AML-193 (cell line): ENCODE measurements at regions not wholly inside any gene's neighbourhood (a gene's known extent, or its start where the extent isn't known, plus 50 kb on each side); places are given as distances from the start of the nearest gene placed in this dataset.

Experiments
- DNase-seq, 2 experiments: peaks; one replicate each; lab custom pipeline; 2025; lab: John Stamatoyannopoulos, UW

DNA sequence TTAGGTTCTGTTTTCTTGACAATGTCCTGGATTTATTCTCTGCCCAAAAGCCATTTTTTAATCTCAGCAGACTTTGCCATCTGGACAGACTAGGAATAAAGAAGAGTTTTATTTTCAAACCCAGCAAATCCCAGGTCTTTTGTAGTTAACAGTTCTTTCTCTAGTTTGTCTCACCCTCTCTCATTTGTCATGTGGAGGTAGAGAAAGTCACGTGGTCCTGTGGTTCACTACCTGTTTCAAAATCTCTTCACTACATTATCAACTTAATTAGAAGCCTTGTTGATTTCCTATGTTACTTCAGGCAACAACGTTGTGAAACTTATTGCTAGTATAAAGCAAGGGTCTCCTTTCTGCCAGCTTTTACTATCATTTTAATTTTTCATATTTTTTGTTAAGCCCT, 1222.6 kb downstream of the EFNB2 start:
- no peak for DNase-seq

- DNase-seq = no peak
Measured at GRCh38 chr13:105311094-105311493, 1224.4 kb downstream of the EFNB2 start.

DNA sequence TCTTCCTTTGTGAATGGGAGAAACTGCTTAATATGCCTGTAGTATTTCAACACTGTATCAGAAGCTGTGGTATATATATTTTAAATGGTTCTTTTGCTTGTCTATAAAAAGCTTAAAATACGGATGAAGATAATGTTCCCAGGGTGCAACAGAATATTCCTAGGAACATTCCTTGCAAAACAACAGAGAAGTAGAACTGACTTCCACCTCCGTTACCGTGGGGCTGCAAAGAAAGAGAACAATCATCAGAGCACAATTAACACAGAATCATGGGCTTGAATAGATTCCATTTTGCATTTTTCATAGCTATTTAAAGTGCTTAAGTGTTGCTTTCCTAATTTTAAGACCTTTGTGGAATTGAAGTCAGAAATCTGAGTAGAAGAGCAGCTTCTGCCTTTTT, 1227.7 kb downstream of the EFNB2 start:
- no peak for DNase-seq

DNA sequence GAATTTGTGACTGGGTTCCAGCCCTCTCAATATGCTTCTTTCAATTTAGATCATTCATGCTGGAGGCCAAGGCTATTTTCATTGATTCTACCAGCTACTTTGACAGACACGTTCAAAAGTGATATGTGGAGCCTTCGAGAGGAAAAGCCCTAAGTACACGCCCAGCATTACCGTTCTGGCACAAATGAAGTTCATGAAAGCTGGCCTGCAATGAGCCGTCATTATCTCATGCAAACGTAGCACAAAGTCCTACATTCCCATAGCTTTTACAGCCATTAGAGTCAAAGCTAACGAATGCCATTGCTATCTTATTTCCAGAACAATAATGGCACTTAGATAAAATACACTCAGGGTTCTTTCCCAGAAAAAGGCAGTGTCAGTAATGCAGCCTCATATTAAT, 1237.6 kb downstream of the EFNB2 start:
- DNase-seq = no peak

- no peak for DNase-seq
Measured at GRCh38 chr13:105291987-105292386, 1243.5 kb downstream of the EFNB2 start.

- no peak for DNase-seq
Measured at GRCh38 chr13:105290596-105290995, 1244.9 kb downstream of the EFNB2 start.

GRCh38 chr13:105285526-105285925, 1249.9 kb downstream of the EFNB2 start:
- no peak for DNase-seq

- DNase-seq = no peak
Measured at GRCh38 chr13:105282406-105283285, 1252.8 kb downstream of the EFNB2 start.

DNA sequence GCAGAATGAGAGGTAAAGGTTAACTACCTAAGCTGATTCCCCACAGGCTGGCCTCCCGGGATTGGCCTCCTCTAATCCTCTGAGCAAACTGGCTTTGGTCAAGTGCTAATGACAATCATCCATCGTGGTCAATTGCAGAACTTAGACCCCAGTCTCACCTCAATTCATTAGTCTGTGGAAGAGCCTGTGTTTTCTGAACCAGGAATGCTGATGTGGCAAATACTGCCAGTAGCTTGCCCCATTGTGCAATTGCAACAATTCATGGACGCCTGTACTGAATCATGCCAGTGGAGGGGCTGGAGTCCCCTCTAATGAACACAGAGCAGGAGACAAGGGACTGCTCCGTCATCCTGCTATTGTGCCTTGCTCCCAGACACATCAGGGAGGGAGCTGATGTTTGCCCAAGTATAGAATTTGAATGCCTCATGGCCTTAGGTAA, 1256.5 kb downstream of the EFNB2 start:
- DNase-seq = no peak

- no peak for DNase-seq
Measured at GRCh38 chr13:105276571-105276970, 1258.9 kb downstream of the EFNB2 start.

GRCh38 chr13:105273665-105274222, 1261.7 kb downstream of the EFNB2 start:
- no peak for DNase-seq

- DNase-seq = peak; percentile 65 to 78
Measured at GRCh38 chr13:105272660-105273631, 1262.5 kb downstream of the EFNB2 start.

GRCh38 chr13:105266615-105267014, 1268.8 kb downstream of the EFNB2 start:
- DNase-seq = no peak

DNA sequence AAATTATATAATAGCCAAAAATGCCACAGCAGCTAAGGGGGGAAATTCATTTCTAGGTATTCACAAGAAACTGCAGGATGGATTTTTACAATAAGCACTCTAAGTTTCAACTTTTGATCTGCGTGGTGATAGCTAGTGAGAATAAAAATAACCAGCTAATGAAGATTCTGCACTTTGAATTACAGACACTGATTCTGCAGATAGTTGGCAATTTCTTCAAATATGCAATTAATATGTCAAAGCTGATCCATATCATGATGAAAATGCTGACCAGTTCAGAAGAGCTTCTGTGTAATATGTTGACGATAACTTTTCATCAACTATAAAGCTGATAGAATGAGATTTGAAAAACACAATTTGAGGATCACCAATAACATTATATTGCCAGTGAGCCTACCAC, 1272.9 kb downstream of the EFNB2 start:
- no peak for DNase-seq

DNA sequence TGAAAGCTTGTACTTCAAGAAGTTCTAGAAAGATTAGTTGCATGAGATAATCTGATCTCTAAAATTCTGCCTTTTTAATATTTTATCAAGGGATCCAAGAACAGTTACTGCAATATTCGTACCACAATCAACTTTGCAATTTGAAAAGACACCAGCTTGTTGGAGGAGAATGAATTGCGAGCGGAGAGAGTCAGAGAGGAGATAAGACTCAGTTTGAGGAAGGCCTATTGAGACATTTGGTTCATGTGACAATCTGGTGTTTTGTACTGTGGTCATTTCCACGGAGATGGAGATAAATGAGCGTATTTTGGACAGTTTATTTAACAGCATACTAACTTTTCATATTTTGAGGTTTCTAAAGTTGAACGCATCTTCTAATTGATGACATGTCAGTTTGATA, 1276.0 kb downstream of the EFNB2 start:
- DNase-seq = no peak

DNA sequence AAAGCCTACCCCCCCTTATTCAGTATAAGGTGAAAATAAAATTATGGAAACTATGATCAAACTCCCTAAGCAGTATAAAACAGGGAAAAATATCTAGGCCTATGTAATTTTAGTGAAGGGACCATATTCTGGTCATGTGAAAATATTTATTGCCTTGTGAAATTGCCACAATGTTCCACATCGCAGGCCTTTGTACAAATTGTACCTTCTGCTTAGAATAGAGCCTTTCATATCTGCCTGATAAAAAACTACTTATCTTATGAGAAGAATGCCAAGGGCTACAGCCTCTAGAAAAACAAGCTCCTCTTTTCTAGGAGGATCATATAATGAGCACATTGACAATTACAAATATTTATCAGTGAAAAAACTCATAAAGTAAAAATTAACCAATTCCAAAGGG, 1280.0 kb downstream of the EFNB2 start:
- DNase-seq = no peak

GRCh38 chr13:105251293-105251692, 1284.2 kb downstream of the EFNB2 start:
- no peak for DNase-seq

DNA sequence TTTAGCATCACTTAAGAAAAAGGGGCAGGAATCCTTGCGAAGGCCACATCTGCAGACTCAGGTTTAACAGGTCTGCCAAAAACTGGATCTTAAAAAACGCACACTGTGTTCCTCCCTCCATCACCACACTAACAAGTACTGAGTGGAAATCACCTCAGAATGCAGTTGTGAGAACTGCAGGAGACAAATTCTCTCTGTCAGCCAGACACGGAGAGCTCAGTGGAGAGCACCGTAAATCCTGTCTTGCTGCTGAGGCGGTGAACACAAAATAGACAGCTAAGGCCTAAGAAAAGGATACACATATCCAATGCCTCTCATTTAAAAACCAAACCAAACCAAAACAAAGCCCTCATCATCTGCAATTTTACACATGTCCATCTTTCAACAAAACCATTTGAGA, 1287.6 kb downstream of the EFNB2 start:
- no peak for DNase-seq

DNA sequence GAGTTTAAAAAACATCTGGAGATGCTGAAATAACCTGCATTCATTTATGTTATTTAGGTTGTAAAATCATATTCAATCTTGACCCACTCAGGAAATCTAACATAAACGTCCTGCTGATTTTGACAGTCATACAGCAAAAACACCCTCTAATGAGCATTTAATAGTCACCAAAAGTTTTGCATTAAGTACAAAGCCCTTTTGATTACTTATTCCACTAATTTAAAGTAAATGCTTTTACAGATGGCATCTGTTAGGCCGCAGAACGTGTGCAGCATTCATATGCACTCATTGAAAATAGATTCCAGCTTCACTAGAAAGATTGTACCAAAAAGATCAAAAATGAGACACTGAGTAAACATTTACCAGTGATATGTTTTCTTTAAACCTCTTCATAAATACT, 1295.1 kb downstream of the EFNB2 start:
- no peak for DNase-seq

GRCh38 chr13:105232439-105232838, 1303.0 kb downstream of the EFNB2 start:
- DNase-seq = no peak

GRCh38 chr13:105232006-105232405, 1303.5 kb downstream of the EFNB2 start:
- no peak for DNase-seq

- no peak for DNase-seq
Measured at GRCh38 chr13:105231579-105231978, 1303.9 kb downstream of the EFNB2 start.
